Tibial nerve (tissue), 4 donors: ENCODE measurements at regions not wholly inside any gene's neighbourhood (a gene's known extent, or its start where the extent isn't known, plus 50 kb on each side); places are given as distances from the start of the nearest gene placed in this dataset.

Experiments used
- CTCF ChIP-seq, 5 experiments: fragments of 200-600 bp in 3 of 5; fragments of 450-650 bp in 2 of 5; sonication (generic) in 3 of 5; IDR thresholded peaks; one replicate each; pipeline ENCODE4 v1.5.1; 2016 to 2019; ENCODE audit warnings: antibody characterized with exemption in 5 of 5, mild to moderate bottlenecking in 3 of 5, moderate library complexity in 2 of 5
- EP300 ChIP-seq, 2 donors: sonication (generic); formaldehyde crosslinking; IDR thresholded peaks; one replicate each; pipeline ENCODE4 v1.6.1; 2017; ENCODE audit warnings: antibody characterized with exemption in 2 of 2, mild to moderate bottlenecking in 1 of 2
- POLR2A ChIP-seq, 2 donors: fragments of 450-650 bp; IDR thresholded peaks; one replicate each; pipeline ENCODE4 v1.6.1; 2017; ENCODE audit warnings: antibody characterized with exemption in 2 of 2, mild to moderate bottlenecking in 2 of 2, moderate library complexity in 2 of 2

- TF ChIP-seq POLR2A (IDR thresholded peaks at IDR 0.05) (no peak), CTCF (IDR thresholded peaks at IDR 0.05) (no peak), EP300 (IDR thresholded peaks at IDR 0.05) (no peak)
These were observed 1153.5 kb upstream of the TMPRSS15 start for GRCh38 chr21:19557046-19557445.
